ENCODE measurements at regions not wholly inside any gene's neighbourhood (a gene's known extent, or its start where the extent isn't known, plus 50 kb on each side); places are given as distances from the start of the nearest gene placed in this dataset.

DNA sequence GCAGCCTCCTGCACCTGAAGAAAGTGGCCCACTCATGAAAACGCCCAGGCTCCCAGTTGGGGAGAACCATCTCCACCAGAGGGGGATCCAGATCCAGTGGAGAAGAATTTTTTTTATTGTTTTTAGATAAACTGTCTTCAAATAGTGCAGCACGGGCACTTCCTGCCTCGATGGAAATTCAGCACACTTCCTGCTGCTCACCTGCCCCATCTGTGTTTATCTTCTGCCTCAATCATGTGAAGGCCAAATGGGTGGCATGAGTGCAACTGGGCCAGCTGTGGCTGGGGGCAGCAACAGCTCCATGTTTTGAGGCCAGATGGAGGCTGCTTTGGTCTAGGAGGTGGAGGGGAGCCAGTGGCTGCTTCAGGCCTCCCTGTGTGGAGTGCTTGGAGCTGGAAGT, 75.9 kb upstream of the WSB1 start:
- no peak for TF ChIP-seq POLR2A (IDR thresholded peaks at IDR 0.05)
- TF ChIP-seq, protein P1, sequence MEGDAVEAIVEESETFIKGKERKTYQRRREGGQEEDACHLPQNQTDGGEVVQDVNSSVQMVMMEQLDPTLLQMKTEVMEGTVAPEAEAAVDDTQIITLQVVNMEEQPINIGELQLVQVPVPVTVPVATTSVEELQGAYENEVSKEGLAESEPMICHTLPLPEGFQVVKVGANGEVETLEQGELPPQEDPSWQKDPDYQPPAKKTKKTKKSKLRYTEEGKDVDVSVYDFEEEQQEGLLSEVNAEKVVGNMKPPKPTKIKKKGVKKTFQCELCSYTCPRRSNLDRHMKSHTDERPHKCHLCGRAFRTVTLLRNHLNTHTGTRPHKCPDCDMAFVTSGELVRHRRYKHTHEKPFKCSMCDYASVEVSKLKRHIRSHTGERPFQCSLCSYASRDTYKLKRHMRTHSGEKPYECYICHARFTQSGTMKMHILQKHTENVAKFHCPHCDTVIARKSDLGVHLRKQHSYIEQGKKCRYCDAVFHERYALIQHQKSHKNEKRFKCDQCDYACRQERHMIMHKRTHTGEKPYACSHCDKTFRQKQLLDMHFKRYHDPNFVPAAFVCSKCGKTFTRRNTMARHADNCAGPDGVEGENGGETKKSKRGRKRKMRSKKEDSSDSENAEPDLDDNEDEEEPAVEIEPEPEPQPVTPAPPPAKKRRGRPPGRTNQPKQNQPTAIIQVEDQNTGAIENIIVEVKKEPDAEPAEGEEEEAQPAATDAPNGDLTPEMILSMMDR (IDR thresholded peaks at IDR 0.05), result no peak

Measured in Peyer's patch (tissue), 4 donors.